ENCODE measurements at regions not wholly inside any gene's neighbourhood (a gene's known extent, or its start where the extent isn't known, plus 50 kb on each side); places are given as distances from the start of the nearest gene placed in this dataset.

- TF ChIP-seq ATF6 (CRISPR knock-in tag; IDR thresholded peaks at IDR 0.05): no peak
- TF ChIP-seq MYBL2 (CRISPR knock-in tag; IDR thresholded peaks at IDR 0.05): no peak
- TF ChIP-seq ZNF317 (CRISPR knock-in tag; IDR thresholded peaks at IDR 0.05; ENCODE audit: borderline replicate concordance, low read depth): no peak
- TF ChIP-seq NFE2L1 (CRISPR knock-in tag; IDR thresholded peaks at IDR 0.05): no peak
- no peak for TF ChIP-seq ZNF121 (CRISPR knock-in tag; IDR thresholded peaks at IDR 0.05)
- TF ChIP-seq ARID4B (CRISPR knock-in tag; IDR thresholded peaks at IDR 0.05; ENCODE audit: borderline replicate concordance): no peak
- no peak for TF ChIP-seq ZNF219 (CRISPR knock-in tag; IDR thresholded peaks at IDR 0.05; ENCODE audit: borderline replicate concordance)
- TF ChIP-seq FOXK1 (CRISPR knock-in tag; IDR thresholded peaks at IDR 0.05): no peak
- no peak for TF ChIP-seq ETV6 (CRISPR knock-in tag; IDR thresholded peaks at IDR 0.05)
- no peak for TF ChIP-seq AFF4 (CRISPR knock-in tag; IDR thresholded peaks at IDR 0.05; ENCODE audit: borderline replicate concordance)
- TF ChIP-seq AR (CRISPR knock-in tag; IDR thresholded peaks at IDR 0.05): no peak
- no peak for TF ChIP-seq HMGXB4 (CRISPR knock-in tag; IDR thresholded peaks at IDR 0.05)
- TF ChIP-seq IRF1 (CRISPR knock-in tag; IDR thresholded peaks at IDR 0.05): no peak
Observed at GRCh38 chr6:147017153-147017552, 187.1 kb upstream of the STXBP5 start (continued).

Data from WTC11 (cell line).